HFF-Myc (cell line): ENCODE measurements at regions not wholly inside any gene's neighbourhood (a gene's known extent, or its start where the extent isn't known, plus 50 kb on each side); places are given as distances from the start of the nearest gene placed in this dataset.
A peak's percentile ranks its signal among the peaks of the same experiment; 100 is the strongest.

ENCODE experiments used
- DNase-seq: peaks from one replicate; pipeline ENCODE4 v3.0.0-alpha.2; 2011; ENCODE audit warnings: low read depth; ENCODE audit errors: extremely low read depth
- H3K4me3 ChIP-seq: replicated peaks from 2 replicates; pipeline ENCODE4 v1.5.1; 2011; ENCODE audit warnings: low read depth, mild to moderate bottlenecking, control low read depth, low read length
- CTCF ChIP-seq: IDR thresholded peaks from 2 replicates; pipeline ENCODE4 v1.5.1; 2012; ENCODE audit warnings: mild to moderate bottlenecking, low read depth, low read length, control low read depth; ENCODE audit errors: missing control alignments

- TF ChIP-seq CTCF, result no peak
- peak; percentile 54 for DNase-seq
- no peak overlapping the region for H3K4me3 ChIP-seq
Observed at GRCh38 chr2:224268441-224268840, 133.5 kb downstream of the FAM124B start.

- TF ChIP-seq CTCF, result no peak
- no peak overlapping the region for H3K4me3 ChIP-seq
- DNase-seq, result no peak
Observed at GRCh38 chr2:224264259-224264658, 137.6 kb downstream of the FAM124B start.

- no peak for DNase-seq
- TF ChIP-seq CTCF, result no peak
- H3K4me3 ChIP-seq, result no peak overlapping the region
Observed at GRCh38 chr2:224263571-224264043, 138.3 kb downstream of the FAM124B start.

- H3K4me3 ChIP-seq, result no peak overlapping the region
- no peak for DNase-seq
- no peak for TF ChIP-seq CTCF
Observed at GRCh38 chr2:224261326-224261725, 140.6 kb downstream of the FAM124B start.

GRCh38 chr2:224260372-224261020 is 141.4 kb downstream of the FAM124B start:
- no peak overlapping the region for H3K4me3 ChIP-seq
- no peak for TF ChIP-seq CTCF
- DNase-seq, result no peak

GRCh38 chr2:224259831-224260230 is 142.1 kb downstream of the FAM124B start:
- no peak overlapping the region for H3K4me3 ChIP-seq
- TF ChIP-seq CTCF, result no peak
- no peak for DNase-seq

- H3K4me3 ChIP-seq, result no peak overlapping the region
- TF ChIP-seq CTCF, result no peak
- DNase-seq, result no peak
Observed at GRCh38 chr2:224258059-224258458, 143.8 kb downstream of the FAM124B start.
